ENCODE measurements at regions not wholly inside any gene's neighbourhood (a gene's known extent, or its start where the extent isn't known, plus 50 kb on each side); places are given as distances from the start of the nearest gene placed in this dataset.

DNA sequence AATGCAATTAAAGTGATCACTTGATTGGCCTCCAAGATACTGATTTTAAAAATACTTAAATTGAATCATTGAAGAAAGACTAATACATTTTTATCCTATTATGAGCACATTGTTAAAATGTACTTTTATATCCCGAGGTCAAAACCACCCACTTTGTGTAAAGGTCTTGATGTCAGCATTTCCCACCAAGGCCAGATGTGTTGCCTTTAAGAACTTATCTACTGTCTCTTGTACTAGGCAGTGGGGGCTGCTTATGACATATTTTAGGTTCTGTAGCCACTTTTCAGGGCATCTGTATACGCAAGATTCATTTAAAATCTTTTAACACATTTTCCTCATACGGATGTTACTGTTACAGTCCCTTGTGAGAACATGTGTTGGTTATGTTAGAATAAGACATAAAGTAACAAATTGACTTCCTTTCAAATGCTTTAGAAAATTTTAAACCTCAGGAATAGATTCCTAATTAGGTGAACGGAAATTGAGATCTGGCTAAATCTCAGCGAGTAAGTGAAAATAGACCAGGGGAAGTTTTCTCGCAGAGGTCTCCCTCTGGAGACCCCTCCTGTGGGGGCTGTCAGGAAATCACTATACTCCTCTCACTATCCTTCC, 456.2 kb downstream of the ADAMTS20 start:
- WGBS (ENCODE audit: low lambda C conversion rate, missing lambda C conversion rate) = 79% methylated on average over 6 of the region's 6 CpGs
- H3K4me1 ChIP-seq (ENCODE audit: insufficient read depth) = peaks cover 11% of the 10 kb centered on the region
- H3K4me2 ChIP-seq = no peak overlapping the region
- no peak overlapping the region for H3K4me3 ChIP-seq
- H3K9me2 ChIP-seq (replicated peaks; ENCODE audit: insufficient read depth) = no peaks in the 10 kb centered on the region
- H3K27ac ChIP-seq = no peak overlapping the region
- TF ChIP-seq EZH2 (IDR thresholded peaks at IDR 0.05; ENCODE audit: borderline replicate concordance) (no peak), CTCF (IDR thresholded peaks at IDR 0.05; ENCODE audit: poor library complexity) (no peak), EZH2phosphoT487 (IDR thresholded peaks at IDR 0.05; ENCODE audit: low read depth, severe bottlenecking, unreplicated experiment) (no peak)
- no peaks in the 10 kb centered on the region for H4K20me1 ChIP-seq (ENCODE audit: insufficient read depth, poor library complexity, severe bottlenecking)
- no peaks in the 10 kb centered on the region for H3K79me2 ChIP-seq
- H2AFZ ChIP-seq = no peak overlapping the region
- H3K27me3 ChIP-seq = no peaks in the 10 kb centered on the region
- H3K36me3 ChIP-seq (replicated peaks; ENCODE audit: insufficient read depth, low read depth) = no peaks in the 10 kb centered on the region
- H3K9me3 ChIP-seq (ENCODE audit: low read depth) = no peaks in the 10 kb centered on the region
- no peak for DNase-seq (ENCODE audit: low spot score)

GRCh38 chr12:43094886-43095575, 457.0 kb downstream of the ADAMTS20 start:
- TF ChIP-seq EZH2 (IDR thresholded peaks at IDR 0.05; ENCODE audit: borderline replicate concordance) (no peak), CTCF (IDR thresholded peaks at IDR 0.05; ENCODE audit: poor library complexity) (no peak), EZH2phosphoT487 (IDR thresholded peaks at IDR 0.05; ENCODE audit: low read depth, severe bottlenecking, unreplicated experiment) (no peak)
- H4K20me1 ChIP-seq (ENCODE audit: insufficient read depth, poor library complexity, severe bottlenecking) = no peaks in the 10 kb centered on the region
- no peak for DNase-seq (ENCODE audit: low spot score)
- H3K27me3 ChIP-seq = no peaks in the 10 kb centered on the region
- no peaks in the 10 kb centered on the region for H3K36me3 ChIP-seq (replicated peaks; ENCODE audit: insufficient read depth, low read depth)
- no peaks in the 10 kb centered on the region for H3K9me3 ChIP-seq (ENCODE audit: low read depth)
- H3K4me2 ChIP-seq = no peak overlapping the region
- H3K9me2 ChIP-seq (replicated peaks; ENCODE audit: insufficient read depth) = no peaks in the 10 kb centered on the region
- H3K4me3 ChIP-seq = no peak overlapping the region
- WGBS (ENCODE audit: low lambda C conversion rate, missing lambda C conversion rate) = 70% methylated on average over 2 of the region's 2 CpGs
- H3K4me1 ChIP-seq (ENCODE audit: insufficient read depth) = peaks cover 7% of the 10 kb centered on the region
- no peaks in the 10 kb centered on the region for H3K79me2 ChIP-seq
- H3K27ac ChIP-seq = no peak overlapping the region
- H2AFZ ChIP-seq = no peak overlapping the region

- no peak for TF ChIP-seq EZH2phosphoT487 (IDR thresholded peaks at IDR 0.05; ENCODE audit: low read depth, severe bottlenecking, unreplicated experiment)
- Histone ChIP-seq H3K9me3 (ENCODE audit: low read depth) (peaks cover 8% of the 10 kb centered on the region), H3K4me2 (no peak overlapping the region), H3K4me1 (ENCODE audit: insufficient read depth) (no peaks in the 10 kb centered on the region), H3K36me3 (replicated peaks; ENCODE audit: insufficient read depth, low read depth) (no peaks in the 10 kb centered on the region), H3K79me2 (no peaks in the 10 kb centered on the region), H4K20me1 (ENCODE audit: insufficient read depth, poor library complexity, severe bottlenecking) (no peaks in the 10 kb centered on the region), H3K4me3 (no peak overlapping the region), H2AFZ (no peak overlapping the region), H3K9me2 (replicated peaks; ENCODE audit: insufficient read depth) (no peaks in the 10 kb centered on the region), H3K27me3 (no peaks in the 10 kb centered on the region), H3K27ac (no peak overlapping the region)
- WGBS (ENCODE audit: low lambda C conversion rate, missing lambda C conversion rate) = 96% methylated on average over 2 of the region's 2 CpGs
- DNase-seq (ENCODE audit: low spot score) = no peak
These were observed 461.0 kb downstream of the ADAMTS20 start for GRCh38 chr12:43090981-43091380.
